Breast epithelium (tissue), 3 donors: ENCODE measurements at regions not wholly inside any gene's neighbourhood (a gene's known extent, or its start where the extent isn't known, plus 50 kb on each side); places are given as distances from the start of the nearest gene placed in this dataset.

Experiments
- POLR2A ChIP-seq: fragments of 450-650 bp; IDR thresholded peaks from one replicate; pipeline ENCODE4 v1.6.1; 2016; ENCODE audit warnings: antibody characterized with exemption, mild to moderate bottlenecking, moderate library complexity
- TF ChIP-seq, protein P1 (sequence below), 3 donors: fragments of 450-650 bp; IDR thresholded peaks; one replicate each; pipeline ENCODE4 v1.5.1; 2016 to 2017; ENCODE audit warnings: antibody characterized with exemption in 3 of 3, mild to moderate bottlenecking in 3 of 3, moderate library complexity in 3 of 3

DNA sequence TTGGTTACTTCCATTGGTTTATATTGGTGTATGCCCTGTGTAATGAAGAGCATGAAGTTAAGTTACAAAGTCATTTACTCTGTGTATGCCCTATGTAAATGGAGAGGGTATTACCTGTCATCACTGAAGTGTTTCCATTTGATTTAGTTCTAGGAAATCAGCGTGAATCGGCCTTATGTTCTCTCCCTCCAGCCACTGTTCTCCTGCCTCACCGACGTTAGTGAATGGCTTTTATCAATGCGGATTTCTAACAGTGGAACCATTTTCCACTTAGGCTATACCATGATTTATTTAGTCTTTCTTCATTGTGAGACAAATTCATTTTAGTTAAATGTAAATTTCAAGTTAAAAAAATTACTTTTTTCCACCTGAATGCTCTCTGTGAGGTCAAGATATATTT, 327.0 kb upstream of the ADCY2 start:
- TF ChIP-seq POLR2A: no peak
- TF ChIP-seq, protein P1, sequence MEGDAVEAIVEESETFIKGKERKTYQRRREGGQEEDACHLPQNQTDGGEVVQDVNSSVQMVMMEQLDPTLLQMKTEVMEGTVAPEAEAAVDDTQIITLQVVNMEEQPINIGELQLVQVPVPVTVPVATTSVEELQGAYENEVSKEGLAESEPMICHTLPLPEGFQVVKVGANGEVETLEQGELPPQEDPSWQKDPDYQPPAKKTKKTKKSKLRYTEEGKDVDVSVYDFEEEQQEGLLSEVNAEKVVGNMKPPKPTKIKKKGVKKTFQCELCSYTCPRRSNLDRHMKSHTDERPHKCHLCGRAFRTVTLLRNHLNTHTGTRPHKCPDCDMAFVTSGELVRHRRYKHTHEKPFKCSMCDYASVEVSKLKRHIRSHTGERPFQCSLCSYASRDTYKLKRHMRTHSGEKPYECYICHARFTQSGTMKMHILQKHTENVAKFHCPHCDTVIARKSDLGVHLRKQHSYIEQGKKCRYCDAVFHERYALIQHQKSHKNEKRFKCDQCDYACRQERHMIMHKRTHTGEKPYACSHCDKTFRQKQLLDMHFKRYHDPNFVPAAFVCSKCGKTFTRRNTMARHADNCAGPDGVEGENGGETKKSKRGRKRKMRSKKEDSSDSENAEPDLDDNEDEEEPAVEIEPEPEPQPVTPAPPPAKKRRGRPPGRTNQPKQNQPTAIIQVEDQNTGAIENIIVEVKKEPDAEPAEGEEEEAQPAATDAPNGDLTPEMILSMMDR (IDR thresholded peaks at IDR 0.05): no peak
